HCT116 (cell line): ENCODE measurements at regions not wholly inside any gene's neighbourhood (a gene's known extent, or its start where the extent isn't known, plus 50 kb on each side); places are given as distances from the start of the nearest gene placed in this dataset.

ENCODE experiments used
- ATAC-seq: fragments of 200-7000 bp; cut with Tn5 transposase; 2 replicates; pipeline ENCODE4 v1.9.1; 2020; ENCODE audit warnings: mild to moderate bottlenecking, moderate library complexity
- BruUV-seq: library from RNA; stranded (reverse); fragments of 400-500 nt; replicated peaks from 2 replicates; lab custom pipeline; 2021; lab: Mats Ljungman, UMichigan
- CTCF ChIA-PET: fragments of 300-600 bp; sonication (Branson Sonifier 250); formaldehyde crosslinking; loops from one replicate; lab custom pipeline; 2021; ENCODE audit warnings: antibody characterized with exemption; lab: Charles Lee
- POLR2A ChIA-PET: fragments of 300-600, 350-600 bp; sonication (Branson Sonifier 250); formaldehyde crosslinking; loops from one replicate; lab custom pipeline; 2021; ENCODE audit warnings: antibody characterized with exemption; lab: Charles Lee
- RAD21 ChIA-PET, 2 experiments: fragments of 300-600 bp; sonication (Branson Sonifier 250); formaldehyde crosslinking; loops; one replicate each; lab custom pipeline; 2023; ENCODE audit warnings: low total read pairs in 2 of 2; ENCODE audit not compliant: uncharacterized antibody in 2 of 2, unreplicated experiment in 2 of 2, low non-redundant PET in 1 of 2; lab: Charles Lee
- DNase-seq: peaks from one replicate; pipeline ENCODE4 v3.0.0-alpha.2; 2010; ENCODE audit warnings: low read depth, low spot score
- H2AFZ ChIP-seq: fragments of 200-600 bp; shearing (Covaris generic), sonication (generic); 2 replicates; pipeline ENCODE4 v1.6.1; 2017; ENCODE audit warnings: low read depth, mixed run types, mixed read lengths, antibody characterized with exemption, low read length; ENCODE audit not compliant: poor library complexity, severe bottlenecking
- H3K27ac ChIP-seq: 2 replicates; pipeline ENCODE4 v1.5.1; 2012; ENCODE audit warnings: low read depth, low read length
- H3K27me3 ChIP-seq: fragments of 200-600 bp; sonication (generic); 2 replicates; pipeline ENCODE4 v1.6.1; 2016; ENCODE audit warnings: mixed run types, low read length, mixed read lengths; ENCODE audit not compliant: insufficient read depth
- H3K36me3 ChIP-seq, 2 experiments: fragments of 200-500 bp in 1 of 2; fragments of 200-600 bp in 1 of 2; sonication (Bioruptor generic) in 1 of 2; sonication (generic) in 1 of 2; 2 replicates each; pipeline versions ENCODE4 v1.5.1 to v1.6.1; 2014 to 2016; ENCODE audit warnings: low read length in 2 of 2, inconsistent platforms in 1 of 2, mixed read lengths in 1 of 2, mixed run types in 1 of 2; ENCODE audit not compliant: insufficient read depth in 2 of 2, control insufficient read depth in 1 of 2
- H3K4me1 ChIP-seq, 2 experiments: fragments of 200-600 bp in 1 of 2; sonication (generic) in 1 of 2; 2 replicates each; pipeline versions ENCODE4 v1.5.1 to v1.6.1; 2012 to 2017; ENCODE audit warnings: low read length in 2 of 2, inconsistent platforms in 1 of 2, mild to moderate bottlenecking in 1 of 2, mixed read lengths in 1 of 2, mixed run types in 1 of 2, moderate library complexity in 1 of 2; ENCODE audit not compliant: insufficient read depth in 2 of 2, control insufficient read depth in 1 of 2
- H3K4me2 ChIP-seq: fragments of 200-600 bp; sonication (generic); 2 replicates; pipeline ENCODE4 v1.6.1; 2017; ENCODE audit warnings: mixed run types, low read length, mixed read lengths
- H3K4me3 ChIP-seq, 2 experiments: fragments of 200-600 bp in 1 of 2; sonication (generic) in 1 of 2; replicated peaks in 1 of 2; 2 replicates each; pipeline ENCODE4 v1.5.1; 2011 to 2016; ENCODE audit warnings: low read length in 2 of 2, control low read depth in 1 of 2, low read depth in 1 of 2, mild to moderate bottlenecking in 1 of 2, mixed read lengths in 1 of 2, mixed run types in 1 of 2
- H3K79me2 ChIP-seq: fragments of 200-600 bp; sonication (generic); 2 replicates; pipeline ENCODE4 v1.6.1; 2017; ENCODE audit warnings: mild to moderate bottlenecking, mixed run types, low read length, moderate library complexity, mixed read lengths; ENCODE audit not compliant: insufficient read depth
- H3K9ac ChIP-seq: fragments of 200-600 bp; sonication (generic); 2 replicates; pipeline ENCODE4 v1.6.1; 2016; ENCODE audit warnings: low read length, mixed read lengths
- H3K9me2 ChIP-seq: fragments of 200-600 bp; sonication (generic), shearing (Covaris generic); 2 replicates; pipeline ENCODE4 v1.6.1; 2017; ENCODE audit warnings: mixed run types, mild to moderate bottlenecking, moderate library complexity; ENCODE audit not compliant: insufficient read depth
- H3K9me3 ChIP-seq, 2 experiments: fragments of 200-500 bp in 1 of 2; fragments of 200-600 bp in 1 of 2; sonication (Bioruptor generic) in 1 of 2; sonication (generic) in 1 of 2; 2 replicates each; pipeline ENCODE4 v1.6.1; 2014 to 2017; ENCODE audit warnings: low read length in 2 of 2, mixed read lengths in 2 of 2, inconsistent platforms in 1 of 2, low read depth in 1 of 2, mild to moderate bottlenecking in 1 of 2, mixed run types in 1 of 2, moderate library complexity in 1 of 2; ENCODE audit not compliant: control insufficient read depth in 1 of 2, insufficient read depth in 1 of 2
- H4K20me1 ChIP-seq: fragments of 200-600 bp; sonication (generic), shearing (Covaris generic); 2 replicates; pipeline ENCODE4 v1.6.1; 2017; ENCODE audit warnings: mixed run types, mild to moderate bottlenecking, moderate library complexity; ENCODE audit not compliant: insufficient read depth
- CEBPB ChIP-seq: IDR thresholded peaks from 2 replicates; pipeline ENCODE4 v1.6.1; 2012; ENCODE audit warnings: low read depth
- EGR1 ChIP-seq: IDR thresholded peaks from 2 replicates; pipeline ENCODE4 v1.6.1; 2012; ENCODE audit warnings: low read depth
- ELF1 ChIP-seq: IDR thresholded peaks from 2 replicates; pipeline ENCODE4 v1.6.1; 2012; ENCODE audit warnings: low read depth, borderline replicate concordance
- EZH2 ChIP-seq: fragments of 200-600 bp; sonication (generic); IDR thresholded peaks from 2 replicates; pipeline ENCODE4 v1.6.1; 2017; ENCODE audit warnings: antibody characterized with exemption, mixed run types
- FOSL1 ChIP-seq: IDR thresholded peaks from 2 replicates; pipeline ENCODE4 v1.6.1; 2012; ENCODE audit warnings: low read depth
- JUND ChIP-seq: IDR thresholded peaks from 2 replicates; pipeline ENCODE4 v1.6.1; 2012
- POLR2A ChIP-seq: IDR thresholded peaks from 2 replicates; pipeline ENCODE4 v1.7.0; 2011; ENCODE audit warnings: borderline replicate concordance; ENCODE audit not compliant: insufficient read depth, insufficient read length; ENCODE audit errors: extremely low read depth
- POLR2AphosphoS5 ChIP-seq: IDR thresholded peaks from 2 replicates; pipeline ENCODE4 v1.6.1; 2011; ENCODE audit warnings: mild to moderate bottlenecking, low read depth, low read length, moderate library complexity
- REST ChIP-seq: IDR thresholded peaks from 2 replicates; pipeline ENCODE4 v1.6.1; 2012; ENCODE audit warnings: low read depth
- SIN3A ChIP-seq: IDR thresholded peaks from 2 replicates; pipeline ENCODE4 v1.6.1; 2012; ENCODE audit warnings: low read depth
- SP1 ChIP-seq: IDR thresholded peaks from 2 replicates; pipeline ENCODE4 v1.6.1; 2012; ENCODE audit warnings: low read depth
- TCF7L2 ChIP-seq: IDR thresholded peaks from 2 replicates; pipeline ENCODE4 v1.7.0; 2011; ENCODE audit warnings: borderline replicate concordance, inconsistent platforms; ENCODE audit not compliant: insufficient read depth, insufficient read length; ENCODE audit errors: extremely low read depth
- YY1 ChIP-seq: IDR thresholded peaks from 2 replicates; pipeline ENCODE4 v1.6.1; 2011; ENCODE audit warnings: low read length, low read depth, moderate library complexity, mild to moderate bottlenecking; ENCODE audit not compliant: insufficient replicate concordance; ENCODE audit errors: extremely low read depth
- ZBTB33 ChIP-seq: IDR thresholded peaks from 2 replicates; pipeline ENCODE4 v1.6.1; 2011; ENCODE audit warnings: mild to moderate bottlenecking, low read length, moderate library complexity; ENCODE audit not compliant: insufficient replicate concordance; ENCODE audit errors: extremely low read depth
- ZNF274 ChIP-seq: fragments of 200-500 bp; sonication (Bioruptor generic); IDR thresholded peaks from 2 replicates; pipeline ENCODE4 v1.6.1; 2014; ENCODE audit warnings: mild to moderate bottlenecking, low read depth, low read length, inconsistent platforms
- intact Hi-C: fragments of 100-400 bp; cut with micrococcal nuclease; formaldehyde crosslinking; loops from 2 replicates; pipeline ENCODE4 v1.10.0; 2022
- TF ChIP-seq, protein P1 (sequence below): IDR thresholded peaks from 2 replicates; pipeline ENCODE4 v1.6.1; 2012
- TF ChIP-seq, protein P2 (sequence below), 3 experiments: fragments of 200-600 bp in 1 of 3; sonication (generic) in 1 of 3; IDR thresholded peaks in 2 of 3; conservative IDR thresholded peaks in 1 of 3; 2 replicates each; pipeline ENCODE4 v1.5.1; 2012 to 2017; ENCODE audit warnings: low read depth in 2 of 3, low read length in 2 of 3, antibody characterized with exemption in 1 of 3, borderline replicate concordance in 1 of 3, control low read depth in 1 of 3, mild to moderate bottlenecking in 1 of 3, mixed read lengths in 1 of 3, mixed run types in 1 of 3, moderate library complexity in 1 of 3; ENCODE audit not compliant: insufficient read depth in 1 of 3
- TF ChIP-seq, protein P3 (sequence below): IDR thresholded peaks from 2 replicates; pipeline ENCODE4 v1.6.1; 2012

DNA sequence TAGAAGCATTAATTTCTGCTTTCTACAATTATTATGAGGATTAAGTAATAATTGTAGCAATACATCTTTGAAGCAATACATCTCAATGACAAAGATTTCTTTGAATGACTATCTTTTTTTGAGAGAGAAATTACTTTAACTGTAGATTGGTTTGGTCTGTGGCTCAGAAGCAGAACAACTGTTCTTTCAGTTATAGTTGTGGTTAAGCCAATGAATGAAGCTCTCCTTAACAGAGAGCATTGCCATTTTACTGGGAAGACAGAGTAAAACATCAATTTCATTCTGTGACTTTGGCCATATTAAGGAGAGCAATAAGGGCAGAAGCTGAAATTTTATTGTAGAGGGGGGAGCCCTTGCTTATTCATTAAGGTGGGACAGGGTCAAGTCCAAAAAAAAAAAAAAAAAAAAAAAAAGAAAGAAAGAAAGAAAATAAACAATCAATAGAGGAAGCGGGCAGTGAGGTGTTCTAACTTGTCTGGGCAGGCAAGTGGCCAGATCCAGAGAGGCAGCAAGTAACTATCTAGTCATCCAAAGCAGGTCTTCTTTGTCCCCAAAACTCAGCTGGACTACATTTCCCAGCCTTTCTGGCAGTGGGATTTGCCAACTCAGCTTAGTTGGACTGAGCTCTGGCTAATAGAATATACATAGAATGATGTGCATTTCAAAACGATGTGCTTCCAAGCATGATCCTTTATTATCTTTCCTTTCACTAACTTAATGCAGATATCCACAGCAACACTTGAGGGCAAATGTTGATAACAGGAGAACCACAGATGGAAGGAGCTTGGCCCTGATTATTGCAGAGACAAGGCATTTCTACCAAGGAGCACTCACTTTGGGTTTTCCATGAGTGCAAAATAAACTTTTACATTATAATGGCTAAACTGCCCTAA is 462.7 kb upstream of the CDH20 start:
- ChIA-PET RAD21 (no interaction called here), CTCF (no interaction called here)
- Histone ChIP-seq H3K9me2 (no peaks in the 10 kb centered on the region), H3K9ac (no peak overlapping the region), H3K27ac (no peak overlapping the region), H3K36me3 (no peaks in the 10 kb centered on the region)
- no TSS peak for BruUV-seq
- TF ChIP-seq TCF7L2 (no peak), FOSL1 (no peak), JUND (no peak), CEBPB (no peak), ZNF274 (no peak), ZBTB33 (no peak), POLR2AphosphoS5 (no peak), ELF1 (no peak), SP1 (no peak), POLR2A (no peak), YY1 (no peak), SIN3A (no peak), REST (no peak), EGR1 (no peak), EZH2 (no peak)
- TF ChIP-seq, protein P1, sequence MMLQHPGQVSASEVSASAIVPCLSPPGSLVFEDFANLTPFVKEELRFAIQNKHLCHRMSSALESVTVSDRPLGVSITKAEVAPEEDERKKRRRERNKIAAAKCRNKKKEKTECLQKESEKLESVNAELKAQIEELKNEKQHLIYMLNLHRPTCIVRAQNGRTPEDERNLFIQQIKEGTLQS = no peak
- TF ChIP-seq, protein P2, sequence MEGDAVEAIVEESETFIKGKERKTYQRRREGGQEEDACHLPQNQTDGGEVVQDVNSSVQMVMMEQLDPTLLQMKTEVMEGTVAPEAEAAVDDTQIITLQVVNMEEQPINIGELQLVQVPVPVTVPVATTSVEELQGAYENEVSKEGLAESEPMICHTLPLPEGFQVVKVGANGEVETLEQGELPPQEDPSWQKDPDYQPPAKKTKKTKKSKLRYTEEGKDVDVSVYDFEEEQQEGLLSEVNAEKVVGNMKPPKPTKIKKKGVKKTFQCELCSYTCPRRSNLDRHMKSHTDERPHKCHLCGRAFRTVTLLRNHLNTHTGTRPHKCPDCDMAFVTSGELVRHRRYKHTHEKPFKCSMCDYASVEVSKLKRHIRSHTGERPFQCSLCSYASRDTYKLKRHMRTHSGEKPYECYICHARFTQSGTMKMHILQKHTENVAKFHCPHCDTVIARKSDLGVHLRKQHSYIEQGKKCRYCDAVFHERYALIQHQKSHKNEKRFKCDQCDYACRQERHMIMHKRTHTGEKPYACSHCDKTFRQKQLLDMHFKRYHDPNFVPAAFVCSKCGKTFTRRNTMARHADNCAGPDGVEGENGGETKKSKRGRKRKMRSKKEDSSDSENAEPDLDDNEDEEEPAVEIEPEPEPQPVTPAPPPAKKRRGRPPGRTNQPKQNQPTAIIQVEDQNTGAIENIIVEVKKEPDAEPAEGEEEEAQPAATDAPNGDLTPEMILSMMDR (IDR thresholded peaks at IDR 0.05 in 2 of 3, conservative IDR thresholded peaks at IDR 0.05 in 1 of 3; ENCODE audit: borderline replicate concordance in 1 of 3, insufficient read depth in 1 of 3, low read depth in 2 of 3, low read length in 2 of 3) = no peak
- TF ChIP-seq, protein P3, sequence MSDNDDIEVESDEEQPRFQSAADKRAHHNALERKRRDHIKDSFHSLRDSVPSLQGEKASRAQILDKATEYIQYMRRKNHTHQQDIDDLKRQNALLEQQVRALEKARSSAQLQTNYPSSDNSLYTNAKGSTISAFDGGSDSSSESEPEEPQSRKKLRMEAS = no peak
- TF ChIP-seq, all 23 proteins: peak for 0
- H3K9me3 ChIP-seq = no peaks in the 10 kb centered on the region
- no peak overlapping the region for H2AFZ ChIP-seq
- H3K79me2 ChIP-seq = no peaks in the 10 kb centered on the region
- peaks cover 13% of the 10 kb centered on the region; the same call in 1 of the 2 replicates for H3K27me3 ChIP-seq
- intact Hi-C loops = no loop called here
- H3K4me3 ChIP-seq = no peak overlapping the region
- no peak overlapping the region for H3K4me2 ChIP-seq
- no peaks in the 10 kb centered on the region; the same call in 1 of the 2 replicates for H4K20me1 ChIP-seq
- DNase-seq = no peak
- H3K4me1 ChIP-seq = no peaks in the 10 kb centered on the region
- no peak for ATAC-seq
- POLR2A ChIA-PET = no interaction called here
